NCI-H748 (cell line): ENCODE measurements at regions not wholly inside any gene's neighbourhood (a gene's known extent, or its start where the extent isn't known, plus 50 kb on each side); places are given as distances from the start of the nearest gene placed in this dataset.
A peak's percentile ranks its signal among the peaks of the same experiment; 100 is the strongest.
"Not testable (repeated sequence)": the region's sequence is repeated elsewhere in the genome, so short reads cannot be mapped to it uniquely, and the experiment has no call there.

Source experiments
- DNase-seq: peaks from one replicate; lab custom pipeline; 2025; ENCODE audit not compliant: unreplicated experiment; lab: John Stamatoyannopoulos, UW

DNA sequence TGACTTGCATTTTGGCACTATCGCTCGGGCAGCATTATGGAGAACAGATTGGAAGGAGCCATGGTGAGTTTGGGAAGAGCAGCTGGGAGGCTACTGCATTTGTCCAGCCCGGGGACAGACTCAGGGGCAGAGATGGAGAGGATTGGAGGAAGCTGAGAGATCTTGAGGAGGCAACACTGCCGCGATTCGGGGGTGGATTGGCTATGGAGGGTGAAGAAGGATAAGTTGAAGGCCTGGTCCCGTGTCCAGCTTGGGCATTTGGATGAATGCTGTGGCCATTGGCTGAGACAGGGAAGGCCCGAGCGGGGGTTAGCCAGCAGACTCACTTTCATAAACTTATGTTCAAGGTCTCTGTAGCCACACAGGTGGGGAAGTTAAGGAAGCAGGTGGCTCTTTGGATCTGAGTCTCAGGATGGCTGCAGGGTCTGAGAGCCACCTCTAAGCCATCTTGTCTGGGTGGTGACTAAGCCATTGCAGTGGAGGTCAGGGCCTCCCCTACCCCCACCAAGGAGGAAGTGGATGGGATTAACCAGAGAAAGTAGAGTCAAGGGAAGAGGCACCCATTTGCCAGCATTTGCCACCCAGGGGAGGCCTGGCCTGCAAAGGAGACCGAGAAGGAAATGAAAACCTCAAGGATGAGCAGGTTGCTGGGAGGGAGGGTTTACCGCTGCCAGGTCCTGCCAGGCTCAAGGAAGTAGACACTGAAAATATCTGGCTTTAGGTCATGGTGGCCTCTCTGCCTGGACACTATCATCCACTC lies 144.0 kb upstream of the TLE3 start:
- no peak for DNase-seq

DNA sequence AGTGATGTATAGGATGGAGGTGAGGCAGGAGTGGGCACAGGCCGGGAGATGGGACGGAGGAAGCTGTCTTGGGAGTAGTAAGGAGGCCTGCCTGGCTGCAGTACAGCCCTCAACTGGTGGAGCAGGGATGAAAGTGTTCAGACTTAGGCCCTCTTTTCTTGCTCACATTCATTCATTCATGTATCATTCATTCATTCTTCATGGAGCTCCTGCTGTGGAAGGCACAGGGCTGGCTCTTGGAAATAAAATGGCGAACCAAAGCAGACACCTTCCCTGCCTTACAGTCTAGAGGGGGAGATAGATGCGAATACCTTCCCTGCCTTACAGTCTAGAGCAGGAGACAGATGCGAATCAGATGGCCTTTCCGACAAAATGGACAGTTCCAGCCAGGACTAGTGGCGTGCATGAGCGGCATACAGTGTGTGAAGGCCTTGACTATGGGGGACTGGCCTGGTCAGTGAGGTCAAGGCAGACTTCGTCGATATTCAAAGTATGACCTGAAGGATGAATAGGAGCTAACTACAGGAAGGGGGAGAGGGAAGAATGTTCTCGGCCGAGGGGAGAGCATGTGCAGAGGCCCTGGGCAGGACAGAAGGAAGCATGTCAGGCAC lies 143.2 kb upstream of the TLE3 start:
- DNase-seq, result no peak

DNA sequence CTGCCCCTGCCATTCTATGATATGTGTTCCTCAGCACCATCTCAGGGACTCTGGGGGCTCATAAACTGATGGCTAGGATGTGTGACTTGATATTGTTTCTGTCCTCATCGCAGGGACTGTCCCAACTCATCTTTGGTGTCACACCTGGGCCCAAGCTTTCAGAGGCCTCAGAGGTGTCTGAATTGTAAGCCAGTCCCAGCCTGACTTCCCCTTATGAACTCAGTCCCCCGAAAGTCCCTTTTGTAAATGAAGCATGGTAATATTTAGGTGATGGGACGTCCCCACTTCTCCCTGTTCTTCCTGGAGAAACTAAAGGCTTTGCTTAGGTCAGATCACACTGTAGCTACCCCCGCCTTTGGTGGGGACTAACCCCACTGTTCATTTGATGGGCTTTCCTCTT lies 142.4 kb upstream of the TLE3 start:
- no peak for DNase-seq

DNA sequence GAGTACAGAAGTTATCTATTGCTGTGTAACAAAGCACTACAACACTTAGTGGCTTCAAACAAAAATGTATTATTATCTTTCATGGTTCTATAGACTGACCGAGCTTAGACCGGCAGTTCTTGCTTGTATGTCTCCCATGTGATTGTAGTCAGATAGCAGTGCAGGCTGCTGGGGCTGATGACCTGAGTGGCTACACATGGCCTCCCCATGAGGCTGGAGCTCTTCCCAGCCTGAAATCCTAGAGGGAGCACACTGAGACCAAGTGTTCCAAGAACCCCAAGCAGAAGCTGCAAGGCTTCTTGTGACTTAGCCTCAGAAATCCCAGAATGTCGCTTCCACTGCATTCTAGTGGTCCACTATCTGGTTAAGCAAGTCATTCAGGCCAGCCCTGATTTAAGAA lies 141.2 kb upstream of the TLE3 start:
- DNase-seq, result no peak

DNA sequence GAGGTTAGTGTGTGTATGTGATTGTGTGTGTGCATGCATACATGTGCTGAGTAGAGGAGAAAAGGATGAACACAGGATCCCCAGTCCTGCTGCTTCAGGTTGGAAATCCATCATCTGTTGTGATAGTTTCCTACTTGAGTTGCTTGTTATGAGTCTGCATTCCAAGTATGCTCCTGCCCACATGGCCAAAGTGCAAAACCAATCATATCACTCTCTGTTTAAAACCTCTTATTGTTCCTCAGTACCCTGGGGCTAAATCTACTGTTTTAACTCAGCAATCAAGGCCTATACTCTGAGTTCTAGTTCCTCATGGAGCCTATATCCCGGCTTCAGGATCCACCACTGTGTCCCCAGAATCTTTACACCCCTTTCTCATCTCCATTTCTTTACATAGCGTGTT lies 139.9 kb upstream of the TLE3 start:
- no peak for DNase-seq

DNA sequence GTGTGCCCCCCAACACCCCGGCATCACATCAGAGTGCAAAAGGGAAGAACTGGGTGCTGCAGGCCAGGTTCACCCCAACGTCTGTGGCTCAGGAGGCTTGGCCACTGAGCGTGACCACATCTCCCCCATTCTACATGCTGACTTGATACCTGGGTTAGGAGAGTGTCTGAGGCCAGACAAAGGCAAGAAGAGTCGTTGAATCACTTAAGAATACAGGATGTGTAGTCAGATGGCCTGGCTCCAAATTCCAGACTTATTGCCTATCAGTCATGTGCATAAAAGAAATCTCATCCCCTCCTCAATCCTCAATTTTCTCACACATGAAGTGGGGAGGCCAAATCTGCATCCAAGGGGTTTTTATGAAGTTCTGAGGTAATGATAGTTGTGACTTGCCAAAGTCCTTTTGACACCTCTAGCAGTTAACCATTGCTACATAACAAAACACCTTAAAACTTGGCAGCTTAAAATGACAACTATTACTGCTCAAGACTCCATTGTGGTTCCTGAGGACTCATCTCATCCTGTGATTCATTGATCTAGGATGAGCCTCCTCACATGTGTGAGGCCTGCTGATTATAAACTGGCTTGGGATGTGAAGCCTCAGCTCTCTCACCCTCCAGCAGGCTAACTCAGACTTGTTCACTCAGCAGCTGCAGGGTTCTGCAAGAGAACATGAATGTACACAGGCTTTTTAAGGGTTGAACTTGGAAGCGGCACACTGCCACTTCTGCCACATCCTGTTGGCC lies 138.8 kb upstream of the TLE3 start:
- DNase-seq, result no peak

DNA sequence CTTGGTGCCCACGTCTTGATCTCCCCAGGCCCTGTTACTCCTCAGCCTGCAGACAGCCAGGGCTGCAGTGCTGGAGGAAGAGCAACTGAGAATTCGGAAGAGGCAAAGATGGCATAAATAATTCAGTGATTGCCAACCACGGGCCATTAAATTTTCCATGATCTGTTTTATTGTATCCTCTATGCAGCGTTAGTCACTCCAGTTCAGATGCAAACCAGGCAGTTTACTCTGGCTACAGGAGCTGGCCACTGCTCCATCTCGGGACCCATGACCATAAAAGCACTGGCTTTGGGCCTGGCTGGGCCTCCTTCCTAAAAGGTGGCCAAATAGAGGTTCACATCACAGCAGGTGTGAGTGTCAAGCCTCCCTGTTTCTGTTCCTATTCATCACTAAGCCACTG lies 137.6 kb upstream of the TLE3 start:
- DNase-seq, result no peak

DNA sequence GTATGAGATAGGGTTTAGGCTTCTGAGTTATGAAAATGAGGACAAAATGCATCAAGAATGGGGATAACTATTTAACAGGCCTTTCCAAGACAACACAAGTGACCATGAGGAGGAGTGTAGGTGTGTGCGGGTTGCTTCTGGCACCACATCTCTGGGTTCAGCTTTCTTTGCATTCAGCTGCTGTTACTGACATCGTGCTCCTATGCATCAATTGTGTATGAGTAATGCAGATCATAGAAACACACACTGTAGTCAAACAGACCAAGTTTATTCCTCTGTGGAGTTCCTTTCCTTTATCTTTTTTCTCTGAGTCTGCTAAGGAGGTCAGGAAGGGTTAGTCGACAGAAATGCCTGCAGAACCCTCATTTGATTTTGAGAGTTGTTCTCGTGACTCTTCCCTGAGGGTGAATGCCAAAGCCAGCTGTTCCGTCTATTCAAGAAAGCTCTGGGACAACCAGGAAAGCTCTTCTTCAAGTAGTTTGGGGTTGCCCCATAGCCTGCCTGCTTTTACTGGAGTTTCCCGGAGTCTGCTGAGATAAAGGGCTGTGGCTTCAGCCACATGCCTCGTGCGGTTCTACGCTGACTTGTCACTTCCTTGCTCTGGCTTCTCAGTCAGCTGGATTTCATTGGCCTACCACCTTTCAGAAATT lies 136.7 kb upstream of the TLE3 start:
- DNase-seq, result no peak

DNA sequence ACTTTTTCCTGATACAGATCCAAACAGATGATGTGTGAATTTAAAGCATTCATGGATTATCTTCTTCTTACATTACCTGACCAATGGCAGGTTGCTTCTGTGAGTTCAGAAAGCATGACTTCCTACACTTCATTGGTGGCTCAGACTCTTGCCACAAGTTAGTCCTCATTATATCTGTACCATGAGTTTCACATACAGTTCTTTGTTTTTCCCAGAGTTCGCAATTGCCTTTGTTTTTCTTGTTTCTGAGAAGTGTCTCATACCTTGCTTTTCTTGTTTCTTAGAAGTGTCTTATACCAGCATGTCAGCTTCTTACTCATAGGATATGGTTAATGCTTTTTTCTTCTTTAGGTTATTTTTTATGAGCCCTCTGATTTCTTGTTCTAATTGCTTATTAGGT lies 133.8 kb upstream of the TLE3 start:
- no peak for DNase-seq

DNA sequence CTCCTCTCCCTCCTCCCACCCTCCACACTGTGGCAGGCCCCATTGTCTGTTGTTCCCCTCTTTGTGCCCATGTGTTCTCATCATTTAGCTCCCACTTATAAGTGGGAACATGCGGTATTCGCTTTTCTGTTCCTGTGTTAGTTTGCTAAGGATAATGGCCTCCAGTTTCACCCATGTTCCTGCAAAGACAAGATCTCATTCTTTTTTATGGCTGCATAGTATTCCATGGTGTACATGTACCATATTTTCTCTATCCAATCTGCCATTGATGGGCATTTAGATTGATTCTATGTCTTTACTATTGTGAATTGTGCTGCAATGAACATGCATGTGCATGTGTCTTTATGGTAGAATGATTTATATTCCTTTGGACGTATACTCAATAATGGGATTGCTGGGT lies 130.2 kb upstream of the TLE3 start:
- DNase-seq, result not testable (repeated sequence)

DNA sequence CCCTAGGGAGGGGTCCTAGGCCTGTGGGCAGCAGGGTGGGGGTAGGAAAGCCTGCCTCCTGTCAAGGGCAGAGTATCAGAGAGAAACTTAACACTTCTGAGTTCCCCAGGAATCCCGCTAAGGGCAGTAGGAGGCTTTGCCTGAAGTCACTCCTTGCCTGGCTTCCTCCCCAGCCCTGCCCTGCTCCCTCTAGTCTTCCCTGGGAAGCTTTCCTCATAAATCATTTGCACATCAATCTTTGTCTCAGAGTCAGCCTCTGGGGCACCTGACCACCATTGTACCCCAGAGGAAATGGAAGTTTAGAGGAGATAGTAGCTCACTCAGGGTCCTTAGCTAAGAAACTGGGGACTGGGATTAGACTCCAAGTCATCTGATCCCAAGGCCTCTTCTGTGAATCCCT lies 129.4 kb upstream of the TLE3 start:
- peak; percentile 38 for DNase-seq

DNA sequence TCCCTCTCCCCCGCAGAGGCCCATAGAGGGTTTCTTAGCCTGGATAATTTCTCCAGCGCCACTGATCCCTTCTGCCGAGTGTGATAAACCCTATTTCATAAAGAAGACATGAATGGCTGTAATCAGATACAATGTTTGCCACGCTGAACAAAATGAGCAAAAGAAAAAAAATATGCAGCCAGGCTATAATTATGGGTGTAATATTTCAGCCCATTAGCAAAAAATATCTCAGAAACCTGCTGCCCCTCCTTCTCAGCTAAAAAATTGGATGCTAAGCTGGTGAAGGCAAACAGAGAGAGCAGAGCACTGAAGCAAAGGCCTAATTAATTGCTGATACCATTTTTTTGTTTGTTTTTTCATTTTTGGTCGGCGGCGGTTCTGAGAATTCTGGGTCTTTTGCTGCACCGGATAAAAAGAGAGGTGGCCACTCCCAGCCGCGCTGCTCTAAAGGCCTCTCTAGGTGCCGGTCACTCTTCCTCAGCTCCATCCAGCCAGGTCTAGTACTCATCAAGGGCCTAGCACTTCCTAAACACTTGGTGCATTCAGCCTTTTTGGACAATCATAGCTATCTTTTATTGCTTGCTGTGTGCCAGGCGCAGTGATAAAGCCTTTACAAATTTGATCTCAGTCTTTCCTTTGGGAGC lies 128.7 kb upstream of the TLE3 start:
- DNase-seq, result peak; percentile 76

DNA sequence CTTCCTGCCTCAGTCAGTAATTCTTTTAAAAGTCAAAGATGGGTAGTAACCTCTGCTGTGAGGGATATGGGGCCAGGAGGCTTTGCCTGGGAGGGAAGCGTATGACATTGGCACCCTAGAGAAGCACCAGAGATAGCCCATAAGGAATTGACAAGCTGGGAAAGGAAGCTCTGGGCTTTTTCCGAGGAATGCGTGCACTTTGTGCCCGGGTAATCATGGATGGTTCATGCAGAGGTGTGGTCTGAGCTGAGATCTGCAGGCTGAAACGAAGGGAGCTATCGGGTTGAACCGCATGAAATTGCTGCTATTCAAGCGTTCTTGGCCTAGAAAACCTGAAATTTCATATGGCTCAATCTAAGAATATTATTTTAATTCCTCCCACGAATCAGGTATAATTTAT lies 127.7 kb upstream of the TLE3 start:
- no peak for DNase-seq

DNA sequence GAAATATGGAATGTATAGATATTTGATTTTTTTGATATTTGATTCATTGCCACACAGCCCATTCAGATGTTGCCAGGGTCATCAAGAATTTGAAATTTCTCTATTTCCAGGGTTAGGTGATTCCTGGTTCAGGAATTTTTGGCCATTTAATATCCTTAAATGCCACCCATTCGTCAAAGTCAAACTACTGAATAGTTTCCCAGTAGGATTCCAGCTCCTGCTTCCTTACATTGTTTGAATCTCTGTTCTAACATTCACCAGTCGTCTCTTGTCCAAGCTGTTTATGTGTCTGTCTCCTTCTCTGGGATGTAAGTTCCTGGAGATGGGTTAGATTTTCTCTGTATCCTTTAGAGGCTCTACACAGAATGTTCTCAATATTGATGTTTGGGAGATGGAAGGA lies 124.9 kb upstream of the TLE3 start:
- no peak for DNase-seq

DNA sequence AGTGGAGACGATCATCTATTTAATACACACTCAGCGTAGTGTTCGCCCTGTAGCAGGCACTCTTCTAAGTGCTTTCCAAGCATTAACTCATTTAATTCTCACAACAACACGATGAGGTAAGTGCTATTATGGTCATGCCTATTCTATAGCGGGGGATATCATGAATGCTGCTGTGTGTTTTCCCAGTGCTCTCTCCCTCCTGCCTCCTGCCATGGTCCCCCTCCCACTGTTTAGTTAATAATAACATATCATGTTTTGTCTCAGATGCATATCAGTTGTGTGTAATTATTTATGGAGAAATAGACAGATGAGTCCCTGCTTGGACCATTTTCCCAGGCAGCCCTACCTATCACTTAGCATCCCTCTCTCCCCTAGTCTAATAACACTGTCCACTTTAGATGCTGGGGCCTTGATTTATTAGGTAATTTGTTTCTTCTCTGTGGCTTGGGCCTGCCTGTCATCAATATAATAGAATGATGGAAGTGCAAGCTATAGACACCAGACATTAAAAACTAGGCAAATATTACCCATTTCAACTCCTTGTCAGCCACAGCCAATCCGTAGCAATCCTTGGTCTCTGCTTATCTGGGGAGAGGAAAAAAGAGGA lies 122.9 kb upstream of the TLE3 start:
- peak; percentile 33 for DNase-seq

DNA sequence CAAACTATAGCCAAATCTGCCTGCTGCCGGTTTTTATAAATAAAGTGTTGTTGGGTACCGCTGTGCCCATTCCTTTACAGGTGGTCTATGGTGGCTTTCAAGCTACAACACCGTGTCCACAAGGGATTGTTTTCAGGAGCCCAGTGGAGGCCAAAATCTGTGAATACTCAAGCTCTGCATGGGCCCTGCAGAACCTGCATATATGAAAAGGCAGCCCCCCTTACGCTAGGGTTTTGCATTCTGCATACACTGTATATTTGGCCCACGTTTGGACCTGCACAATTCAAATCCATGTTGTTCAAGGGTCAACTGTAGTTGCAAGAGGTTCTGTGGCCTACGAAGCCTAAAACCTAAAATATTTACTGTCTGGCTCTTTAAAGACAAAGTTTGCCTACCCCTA lies 122.2 kb upstream of the TLE3 start:
- no peak for DNase-seq

DNA sequence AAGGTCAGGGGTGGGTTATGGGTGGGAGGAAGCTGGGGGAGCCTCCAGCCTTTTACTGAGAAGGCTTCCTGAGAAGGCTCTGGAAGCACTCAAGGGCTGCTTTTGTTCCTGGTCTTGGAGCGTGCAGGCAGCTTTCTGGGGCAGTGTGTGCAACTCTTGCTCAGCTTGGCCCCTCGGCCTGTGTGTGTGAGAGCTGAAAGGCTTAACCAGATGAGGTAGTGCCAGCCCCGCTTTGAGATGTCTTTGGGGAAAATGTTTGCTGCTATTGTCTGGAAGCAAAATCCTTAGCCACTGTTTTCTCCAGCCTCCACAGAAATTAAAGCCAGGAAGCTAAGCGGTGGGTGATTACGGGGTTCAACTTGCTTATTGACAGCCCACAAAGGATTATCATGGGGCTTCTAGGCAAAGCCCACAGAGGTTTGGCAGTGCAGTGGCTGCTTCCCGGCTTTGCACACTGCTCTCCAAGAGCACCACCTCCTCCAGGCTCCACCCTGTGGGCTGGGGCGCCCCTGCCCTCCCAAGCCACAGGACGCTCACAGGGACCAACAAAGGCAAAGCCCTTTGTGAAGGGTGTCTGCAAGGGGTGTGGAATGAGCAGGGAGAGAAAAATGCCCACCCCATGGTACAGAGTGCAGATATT lies 121.7 kb upstream of the TLE3 start:
- no peak for DNase-seq

DNA sequence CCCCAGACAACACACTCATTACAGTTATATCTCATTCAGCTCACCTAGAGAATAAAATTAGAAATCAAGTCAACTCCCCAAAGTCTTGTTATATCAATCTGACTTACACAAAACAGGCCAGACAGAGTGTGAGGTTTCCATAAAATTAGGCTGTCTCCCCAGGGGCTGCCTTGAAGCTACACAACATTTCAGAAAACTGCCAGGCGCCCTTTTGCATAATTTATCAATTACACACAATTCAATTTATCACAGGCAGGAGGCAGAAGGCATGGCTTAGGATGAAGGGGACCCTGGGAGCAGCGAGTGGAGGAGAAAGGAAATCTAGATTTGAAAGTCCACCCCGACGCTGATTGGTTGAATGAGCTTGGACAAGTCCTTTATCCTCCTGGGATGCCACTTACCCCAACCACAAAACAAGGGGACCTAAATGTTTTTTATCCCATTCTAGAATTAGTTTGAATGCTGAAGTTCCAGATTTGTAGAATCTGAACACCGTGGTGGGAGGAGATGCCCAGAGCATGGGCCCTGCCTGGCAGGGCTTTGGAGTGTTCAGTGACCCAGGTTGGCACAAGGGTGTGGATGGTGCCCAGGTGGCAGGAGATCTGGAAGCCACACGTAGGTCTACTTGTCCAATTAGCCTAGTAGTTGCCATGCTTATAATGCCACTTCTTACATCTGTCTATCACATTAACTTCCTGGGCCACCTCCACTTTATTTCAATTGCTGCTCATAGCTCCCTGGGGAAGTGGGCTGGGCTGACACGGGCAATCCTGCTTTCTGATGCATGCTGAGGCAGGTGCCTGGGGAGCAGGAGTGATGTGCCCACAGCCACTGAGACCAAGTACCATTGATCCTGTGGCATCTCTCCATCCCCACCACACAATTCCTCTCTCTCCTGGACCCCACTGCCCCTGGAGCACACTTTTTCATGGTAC lies 119.8 kb upstream of the TLE3 start:
- no peak for DNase-seq

DNA sequence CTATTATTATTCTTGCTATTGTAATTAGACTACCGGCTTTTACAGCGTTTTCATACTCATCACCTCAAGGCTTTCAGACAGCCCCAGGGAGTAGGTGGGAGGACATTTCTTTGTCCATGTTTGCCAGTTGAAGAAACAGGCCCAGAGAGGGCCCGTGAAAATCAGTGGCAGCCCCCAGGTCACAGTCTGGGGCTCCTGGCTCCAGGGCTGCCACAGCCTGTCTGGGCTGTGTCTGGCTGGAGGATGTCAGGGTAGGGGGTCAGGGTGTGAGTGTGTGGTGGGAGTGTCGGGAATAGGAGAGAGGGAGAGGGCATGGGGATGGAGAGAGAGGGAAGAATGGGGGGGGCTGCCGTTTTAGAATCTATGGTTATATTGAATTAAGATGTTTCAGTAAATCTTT lies 118.2 kb upstream of the TLE3 start:
- no peak for DNase-seq
